BLaER1 (cell line): ENCODE measurements at regions not wholly inside any gene's neighbourhood (a gene's known extent, or its start where the extent isn't known, plus 50 kb on each side); places are given as distances from the start of the nearest gene placed in this dataset.

Source experiments
- H3K27ac ChIP-seq: shearing (Covaris generic); formaldehyde crosslinking; 2 replicates; pipeline ENCODE4 v1.8.1; 2022
- H3K27me3 ChIP-seq: shearing (Covaris generic); formaldehyde crosslinking; 2 replicates; pipeline ENCODE4 v1.8.1; 2022
- H3K36me3 ChIP-seq: shearing (Covaris generic); formaldehyde crosslinking; 2 replicates; pipeline ENCODE4 v1.8.1; 2022
- H3K4me1 ChIP-seq: shearing (Covaris generic); formaldehyde crosslinking; 2 replicates; pipeline ENCODE4 v1.8.1; 2022
- H3K4me2 ChIP-seq: shearing (Covaris generic); formaldehyde crosslinking; 2 replicates; pipeline ENCODE4 v1.8.1; 2022
- H3K4me3 ChIP-seq: shearing (Covaris generic); formaldehyde crosslinking; 2 replicates; pipeline ENCODE4 v1.8.1; 2022
- H3K9ac ChIP-seq: shearing (Covaris generic); formaldehyde crosslinking; 2 replicates; pipeline ENCODE4 v1.8.1; 2022
- H3K9me3 ChIP-seq: shearing (Covaris generic); formaldehyde crosslinking; 2 replicates; pipeline ENCODE4 v1.8.1; 2022
- H4K20me1 ChIP-seq: shearing (Covaris generic); formaldehyde crosslinking; 2 replicates; pipeline ENCODE4 v1.8.1; 2022
- Cebpa-rat ChIP-seq: shearing (Covaris generic); IDR thresholded peaks from 2 replicates; pipeline ENCODE4 v1.8.1; 2022

- no peak overlapping the region for H3K9ac ChIP-seq
- no peak overlapping the region for H3K4me2 ChIP-seq
- H3K4me3 ChIP-seq: no peak overlapping the region
- no peak for TF ChIP-seq Cebpa-rat
- H3K4me1 ChIP-seq: peaks cover 10% of the 10 kb centered on the region
- no peak overlapping the region for H3K27ac ChIP-seq
- H3K27me3 ChIP-seq: no peaks in the 10 kb centered on the region
- no peaks in the 10 kb centered on the region for H3K36me3 ChIP-seq
- H4K20me1 ChIP-seq: no peaks in the 10 kb centered on the region
- no peaks in the 10 kb centered on the region for H3K9me3 ChIP-seq
Measured at GRCh38 chr18:57991552-57991951, 52.5 kb upstream of the NEDD4L start.

GRCh38 chr18:57989536-57989935, 54.5 kb upstream of the NEDD4L start:
- no peak for TF ChIP-seq Cebpa-rat
- H3K4me3 ChIP-seq: no peak overlapping the region
- H4K20me1 ChIP-seq: no peaks in the 10 kb centered on the region
- H3K4me1 ChIP-seq: peaks cover 5% of the 10 kb centered on the region; the same call in 1 of the 2 replicates
- no peaks in the 10 kb centered on the region for H3K36me3 ChIP-seq
- no peak overlapping the region for H3K27ac ChIP-seq
- H3K4me2 ChIP-seq: no peak overlapping the region
- H3K9ac ChIP-seq: no peak overlapping the region
- H3K27me3 ChIP-seq: no peaks in the 10 kb centered on the region
- H3K9me3 ChIP-seq: no peaks in the 10 kb centered on the region

- no peak overlapping the region for H3K4me3 ChIP-seq
Measured at GRCh38 chr18:57984490-57985115, 59.4 kb upstream of the NEDD4L start.

GRCh38 chr18:57983965-57984364, 60.1 kb upstream of the NEDD4L start:
- peaks cover 6% of the 10 kb centered on the region; the same call in 1 of the 2 replicates for H3K4me1 ChIP-seq
- no peak overlapping the region for H3K4me3 ChIP-seq
- TF ChIP-seq Cebpa-rat: no peak
- no peaks in the 10 kb centered on the region for H3K9me3 ChIP-seq
- no peak overlapping the region for H3K4me2 ChIP-seq
- no peak overlapping the region for H3K9ac ChIP-seq
- H3K27me3 ChIP-seq: no peaks in the 10 kb centered on the region
- H3K27ac ChIP-seq: no peak overlapping the region
- H3K36me3 ChIP-seq: no peaks in the 10 kb centered on the region
- H4K20me1 ChIP-seq: no peaks in the 10 kb centered on the region

More at GRCh38 chr18:57984490-57985115, 59.4 kb upstream of the NEDD4L start:
- no peaks in the 10 kb centered on the region for H4K20me1 ChIP-seq
- no peak overlapping the region for H3K9ac ChIP-seq
- H3K27ac ChIP-seq: no peak overlapping the region
- no peak for TF ChIP-seq Cebpa-rat
- no peaks in the 10 kb centered on the region for H3K9me3 ChIP-seq
- H3K36me3 ChIP-seq: no peaks in the 10 kb centered on the region
- H3K4me2 ChIP-seq: peak overlapping the region; percentile 21
- peaks cover 6% of the 10 kb centered on the region; the same call in 1 of the 2 replicates for H3K4me1 ChIP-seq
- H3K27me3 ChIP-seq: no peaks in the 10 kb centered on the region

DNA sequence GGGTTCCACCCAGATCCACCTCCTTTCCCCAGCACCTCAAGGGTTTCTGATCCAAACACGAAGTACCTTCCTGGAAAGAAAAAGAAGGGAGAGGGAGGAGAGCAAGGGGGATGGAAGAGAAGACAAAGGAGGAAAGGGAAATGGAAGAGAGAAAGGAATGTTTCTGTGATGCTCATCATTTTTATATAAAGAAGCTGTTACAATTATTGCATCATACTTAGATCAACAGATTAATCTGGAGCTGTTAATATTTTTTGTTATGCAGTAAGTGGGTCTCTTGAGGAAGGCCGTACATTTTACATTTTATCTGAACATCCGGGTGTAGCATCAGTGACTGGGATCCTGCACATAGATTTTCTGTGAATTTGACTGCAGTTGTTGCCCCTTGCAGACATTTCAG, 60.6 kb upstream of the NEDD4L start:
- peak; percentile 61; the same call in 1 of the 2 replicates for TF ChIP-seq Cebpa-rat

GRCh38 chr18:57982372-57983021, 61.5 kb upstream of the NEDD4L start:
- peaks cover 6% of the 10 kb centered on the region; the same call in 1 of the 2 replicates for H3K4me1 ChIP-seq
- no peaks in the 10 kb centered on the region for H4K20me1 ChIP-seq
- H3K27ac ChIP-seq: no peak overlapping the region
- no peak for TF ChIP-seq Cebpa-rat
- H3K27me3 ChIP-seq: no peaks in the 10 kb centered on the region
- no peak overlapping the region for H3K4me3 ChIP-seq
- H3K4me2 ChIP-seq: no peak overlapping the region
- H3K9ac ChIP-seq: no peak overlapping the region
- H3K36me3 ChIP-seq: no peaks in the 10 kb centered on the region
- no peaks in the 10 kb centered on the region for H3K9me3 ChIP-seq

More for the DNA sequence above, 60.6 kb upstream of the NEDD4L start:
- H3K36me3 ChIP-seq: no peaks in the 10 kb centered on the region
- no peak overlapping the region for H3K9ac ChIP-seq
- no peak overlapping the region for H3K4me3 ChIP-seq
- H3K9me3 ChIP-seq: no peaks in the 10 kb centered on the region
- no peaks in the 10 kb centered on the region for H3K27me3 ChIP-seq
- H3K4me2 ChIP-seq: no peak overlapping the region
- no peaks in the 10 kb centered on the region for H4K20me1 ChIP-seq
- H3K4me1 ChIP-seq: peaks cover 6% of the 10 kb centered on the region; the same call in 1 of the 2 replicates
- H3K27ac ChIP-seq: no peak overlapping the region

DNA sequence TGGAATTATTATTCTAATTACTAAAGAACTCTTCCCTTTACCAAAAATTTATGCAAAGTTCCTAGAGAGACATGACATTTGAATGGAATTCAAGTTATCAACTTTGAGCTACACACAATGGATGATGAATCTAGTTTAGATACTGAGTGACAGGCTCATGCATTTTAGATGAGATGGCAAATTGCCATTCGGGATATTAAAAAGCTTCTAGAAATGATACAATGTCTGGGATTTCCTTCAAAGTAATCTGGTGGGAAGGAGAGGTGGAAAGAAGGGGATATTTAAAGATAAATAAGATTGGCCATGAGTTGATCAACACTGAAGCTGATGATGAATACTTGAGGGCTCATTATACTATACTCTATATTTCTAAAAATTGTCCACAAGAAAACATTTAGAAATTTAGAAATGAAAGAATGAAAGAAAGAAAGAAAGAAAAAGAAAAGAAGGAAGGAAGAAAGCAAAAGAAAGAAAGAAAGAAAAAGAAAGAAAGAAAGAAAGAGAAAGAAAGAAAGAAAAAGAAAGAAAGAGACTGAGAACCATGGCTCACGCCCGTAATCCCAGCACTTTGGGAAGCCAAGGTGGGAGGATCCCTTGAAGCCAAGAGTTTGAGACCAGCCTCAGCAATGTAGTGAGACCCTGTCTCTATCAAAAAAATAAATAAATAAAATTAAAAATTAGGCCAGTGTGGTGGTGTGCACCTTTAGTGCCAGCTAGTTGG, 62.6 kb upstream of the NEDD4L start:
- Histone ChIP-seq H3K27ac (no peak overlapping the region), H3K4me1 (peaks cover 6% of the 10 kb centered on the region; the same call in 1 of the 2 replicates), H3K9me3 (no peaks in the 10 kb centered on the region), H3K4me3 (no peak overlapping the region), H4K20me1 (no peaks in the 10 kb centered on the region), H3K4me2 (no peak overlapping the region), H3K27me3 (no peaks in the 10 kb centered on the region), H3K9ac (no peak overlapping the region), H3K36me3 (no peaks in the 10 kb centered on the region)
- TF ChIP-seq Cebpa-rat: no peak

DNA sequence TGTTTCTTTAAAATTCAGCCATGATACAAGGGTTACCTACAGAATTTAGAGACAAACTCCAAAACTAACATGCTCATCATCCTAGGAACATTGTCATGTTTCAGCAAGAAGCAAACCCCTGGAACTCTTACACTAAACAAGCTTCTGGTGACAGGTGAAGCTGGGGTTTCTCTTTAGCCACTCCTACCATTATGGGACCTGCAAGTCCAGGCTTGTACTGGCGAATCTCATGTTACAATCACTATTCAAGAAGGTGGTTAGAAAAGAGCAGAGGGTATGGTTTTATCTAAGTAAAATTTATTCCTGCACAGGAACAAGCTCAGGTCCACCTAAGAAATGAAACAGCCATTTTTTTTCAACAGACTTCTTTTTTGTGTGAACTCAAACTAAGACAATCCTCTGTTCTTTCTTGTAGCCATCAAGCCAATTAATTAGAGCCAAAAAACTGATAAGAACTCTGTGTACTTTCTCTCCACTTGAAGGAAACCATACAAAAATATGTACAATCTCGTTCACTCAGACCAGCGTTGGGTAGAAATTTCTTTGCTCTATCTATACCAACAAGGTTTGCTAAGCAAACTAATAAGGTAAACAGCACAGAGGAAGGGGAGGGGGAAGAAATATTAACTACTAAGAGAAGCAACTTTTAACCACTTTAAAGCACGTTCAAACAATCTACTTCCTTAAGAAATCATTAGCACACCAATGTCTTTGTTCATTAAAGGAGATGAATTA, 63.3 kb upstream of the NEDD4L start:
- no peaks in the 10 kb centered on the region for H3K9me3 ChIP-seq
- H3K4me3 ChIP-seq: no peak overlapping the region
- H3K36me3 ChIP-seq: no peaks in the 10 kb centered on the region
- no peaks in the 10 kb centered on the region for H3K27me3 ChIP-seq
- H3K9ac ChIP-seq: no peak overlapping the region
- H3K27ac ChIP-seq: no peak overlapping the region
- no peaks in the 10 kb centered on the region for H4K20me1 ChIP-seq
- no peak for TF ChIP-seq Cebpa-rat
- no peak overlapping the region for H3K4me2 ChIP-seq
- peaks cover 6% of the 10 kb centered on the region; the same call in 1 of the 2 replicates for H3K4me1 ChIP-seq

- no peak overlapping the region for H3K4me3 ChIP-seq
- no peak overlapping the region for H3K9ac ChIP-seq
- no peaks in the 10 kb centered on the region for H3K27me3 ChIP-seq
- TF ChIP-seq Cebpa-rat: no peak
- H3K27ac ChIP-seq: no peak overlapping the region
- H4K20me1 ChIP-seq: no peaks in the 10 kb centered on the region
- H3K4me1 ChIP-seq: no peaks in the 10 kb centered on the region
- no peaks in the 10 kb centered on the region for H3K36me3 ChIP-seq
- H3K9me3 ChIP-seq: no peaks in the 10 kb centered on the region
- H3K4me2 ChIP-seq: no peak overlapping the region
Measured at GRCh38 chr18:57976230-57976773, 67.7 kb upstream of the NEDD4L start.
